ENCODE measurements at regions not wholly inside any gene's neighbourhood (a gene's known extent, or its start where the extent isn't known, plus 50 kb on each side); places are given as distances from the start of the nearest gene placed in this dataset.
"Not testable (repeated sequence)": the region's sequence is repeated elsewhere in the genome, so short reads cannot be mapped to it uniquely, and the experiment has no call there.

- no peak for DNase-seq
These were observed 127.9 kb upstream of the CDH11 start for GRCh38 chr16:65249768-65250167.

GRCh38 chr16:65244787-65245186, 122.9 kb upstream of the CDH11 start:
- DNase-seq, result no peak

- no peak for DNase-seq
These were observed 113.7 kb upstream of the CDH11 start for GRCh38 chr16:65235339-65236177.

- not testable (repeated sequence) for DNase-seq
These were observed 113.0 kb upstream of the CDH11 start for GRCh38 chr16:65234721-65235320.

GRCh38 chr16:65229191-65229662, 107.4 kb upstream of the CDH11 start:
- DNase-seq, result no peak

GRCh38 chr16:65227150-65227835, 105.4 kb upstream of the CDH11 start:
- no peak for DNase-seq

GRCh38 chr16:65226077-65226476, 104.2 kb upstream of the CDH11 start:
- DNase-seq, result no peak

GRCh38 chr16:65225488-65225887, 103.6 kb upstream of the CDH11 start:
- no peak for DNase-seq

GRCh38 chr16:65224994-65225393, 103.1 kb upstream of the CDH11 start:
- DNase-seq, result no peak

- DNase-seq, result no peak
These were observed 102.6 kb upstream of the CDH11 start for GRCh38 chr16:65224471-65224870.

- DNase-seq, result no peak
These were observed 101.5 kb upstream of the CDH11 start for GRCh38 chr16:65223335-65223734.

GRCh38 chr16:65222536-65222935, 100.7 kb upstream of the CDH11 start:
- no peak for DNase-seq

GRCh38 chr16:65222049-65222448, 100.2 kb upstream of the CDH11 start:
- DNase-seq, result no peak

- no peak for DNase-seq
These were observed 97.9 kb upstream of the CDH11 start for GRCh38 chr16:65219786-65220185.

- no peak for DNase-seq
These were observed 96.5 kb upstream of the CDH11 start for GRCh38 chr16:65218348-65218747.

GRCh38 chr16:65213866-65214595, 92.2 kb upstream of the CDH11 start:
- DNase-seq, result no peak

GRCh38 chr16:65212791-65213190, 90.9 kb upstream of the CDH11 start:
- no peak for DNase-seq

GRCh38 chr16:65212240-65212639, 90.4 kb upstream of the CDH11 start:
- DNase-seq, result no peak

- no peak for DNase-seq
These were observed 80.6 kb upstream of the CDH11 start for GRCh38 chr16:65202461-65202860.

- DNase-seq, result no peak
These were observed 79.6 kb upstream of the CDH11 start for GRCh38 chr16:65201511-65201910.

GRCh38 chr16:65200857-65201256, 79.0 kb upstream of the CDH11 start:
- no peak for DNase-seq

GRCh38 chr16:65200156-65200773, 78.4 kb upstream of the CDH11 start:
- DNase-seq, result no peak
